Neural cell (in vitro differentiated cells): ENCODE measurements at regions not wholly inside any gene's neighbourhood (a gene's known extent, or its start where the extent isn't known, plus 50 kb on each side); places are given as distances from the start of the nearest gene placed in this dataset.

Experiments
- H2AFZ ChIP-seq: fragments of 200-600, 300-800 bp; sonication (generic), shearing (Covaris generic); 2 replicates; pipeline ENCODE4 v1.6.0; 2014; ENCODE audit warnings: low read depth, mild to moderate bottlenecking, antibody characterized with exemption, low read length, moderate library complexity
- H3F3A ChIP-seq: fragments of 200-600 bp; shearing (Covaris generic); 2 replicates; pipeline ENCODE4 v1.6.1; 2016; ENCODE audit warnings: mild to moderate bottlenecking, moderate library complexity, mixed read lengths, antibody characterized with exemption, low read length; ENCODE audit not compliant: insufficient read depth, poor library complexity, severe bottlenecking
- H3K27ac ChIP-seq: fragments of 200-600, 300-800 bp; sonication (generic), shearing (Covaris generic); 2 replicates; pipeline ENCODE4 v1.5.1; 2014; ENCODE audit warnings: mild to moderate bottlenecking, low read length, moderate library complexity
- H3K27me3 ChIP-seq: fragments of 300-800, 200-600 bp; sonication (generic), shearing (Covaris generic); 2 replicates; pipeline ENCODE4 v1.6.0; 2014; ENCODE audit warnings: mild to moderate bottlenecking, low read depth, low read length, moderate library complexity; ENCODE audit not compliant: insufficient read depth
- H3K36me3 ChIP-seq: fragments of 300-800, 200-600 bp; sonication (generic), shearing (Covaris generic); 2 replicates; pipeline ENCODE4 v1.5.1; 2014; ENCODE audit warnings: mild to moderate bottlenecking, antibody characterized with exemption, low read length, moderate library complexity; ENCODE audit not compliant: insufficient read depth
- H3K4me2 ChIP-seq: fragments of 300-800, 200-600 bp; sonication (generic), shearing (Covaris generic); 2 replicates; pipeline ENCODE4 v1.6.0; 2014; ENCODE audit warnings: mild to moderate bottlenecking, low read length
- H3K4me3 ChIP-seq: fragments of 300-800, 200-600 bp; sonication (generic), shearing (Covaris generic); 2 replicates; pipeline ENCODE4 v1.5.1; 2014; ENCODE audit warnings: mild to moderate bottlenecking, low read length, moderate library complexity
- H3K79me2 ChIP-seq: fragments of 200-600 bp; shearing (Covaris generic); replicated peaks from 2 replicates; pipeline ENCODE4 v1.6.0; 2014; ENCODE audit warnings: mild to moderate bottlenecking, low read length, moderate library complexity; ENCODE audit not compliant: insufficient read depth
- H3K9ac ChIP-seq: fragments of 300-800, 200-600 bp; sonication (generic), shearing (Covaris generic); 2 replicates; pipeline ENCODE4 v1.6.1; 2016; ENCODE audit warnings: mild to moderate bottlenecking, low read length, mixed read lengths
- H3K9me2 ChIP-seq: fragments of 200-600 bp; shearing (Covaris generic); 2 replicates; pipeline ENCODE4 v1.6.1; 2016; ENCODE audit warnings: mild to moderate bottlenecking, low read length, mixed read lengths; ENCODE audit not compliant: insufficient read depth
- H3K9me3 ChIP-seq: fragments of 200-600, 300-800 bp; sonication (generic), shearing (Covaris generic); 2 replicates; pipeline ENCODE4 v1.6.1; 2016; ENCODE audit warnings: mild to moderate bottlenecking, mixed run types, low read length, moderate library complexity, mixed read lengths
- H4K20me1 ChIP-seq: fragments of 200-600 bp; shearing (Covaris generic); 2 replicates; pipeline ENCODE4 v1.6.1; 2016; ENCODE audit warnings: mild to moderate bottlenecking, mixed run types; ENCODE audit not compliant: insufficient read depth
- EP300 ChIP-seq: fragments of 450-650 bp; conservative IDR thresholded peaks from 2 replicates; pipeline ENCODE4 v1.6.1; 2014; ENCODE audit warnings: antibody characterized with exemption, mild to moderate bottlenecking, moderate library complexity; ENCODE audit not compliant: poor library complexity, severe bottlenecking
- EZH2 ChIP-seq: fragments of 200-600, 300-800 bp; shearing (Covaris generic), sonication (generic); IDR thresholded peaks from 2 replicates; pipeline ENCODE4 v1.6.1; 2014; ENCODE audit warnings: antibody characterized with exemption, low read length, borderline replicate concordance, mild to moderate bottlenecking; ENCODE audit not compliant: insufficient read depth, poor library complexity, severe bottlenecking
- MXI1 ChIP-seq: fragments of 450-650 bp; conservative IDR thresholded peaks from 2 replicates; pipeline ENCODE4 v1.6.1; 2014; ENCODE audit warnings: antibody characterized with exemption, mild to moderate bottlenecking; ENCODE audit not compliant: poor library complexity, severe bottlenecking
- POLR2AphosphoS5 ChIP-seq: IDR thresholded peaks from 2 replicates; pipeline ENCODE4 v1.6.1; 2012
- RAD21 ChIP-seq: fragments of 450-650 bp; conservative IDR thresholded peaks from 2 replicates; pipeline ENCODE4 v1.6.1; 2014; ENCODE audit warnings: antibody characterized with exemption, mild to moderate bottlenecking, moderate library complexity
- SMC3 ChIP-seq: fragments of 450-650 bp; conservative IDR thresholded peaks from 2 replicates; pipeline ENCODE4 v1.6.1; 2014; ENCODE audit warnings: antibody characterized with exemption, mild to moderate bottlenecking, moderate library complexity; ENCODE audit not compliant: poor library complexity
- TAF1 ChIP-seq: IDR thresholded peaks from 2 replicates; pipeline ENCODE4 v1.6.1; 2012; ENCODE audit warnings: low read depth
- TF ChIP-seq, protein P1 (sequence below): fragments of 450-650 bp; IDR thresholded peaks from 2 replicates; pipeline ENCODE4 v1.5.1; 2014; ENCODE audit warnings: antibody characterized with exemption, mild to moderate bottlenecking, moderate library complexity; ENCODE audit not compliant: poor library complexity, severe bottlenecking
- TF ChIP-seq, protein P2 (sequence below): IDR thresholded peaks from 2 replicates; pipeline ENCODE4 v1.6.1; 2012; ENCODE audit warnings: borderline replicate concordance

- no peaks in the 10 kb centered on the region for H3K9me3 ChIP-seq
- no peaks in the 10 kb centered on the region for H3K27me3 ChIP-seq
- no peaks in the 10 kb centered on the region for H3F3A ChIP-seq
Observed at GRCh38 chr5:2895876-2896275, 144.4 kb upstream of the IRX2 start.

GRCh38 chr5:2895196-2895595, 143.7 kb upstream of the IRX2 start:
- no peaks in the 10 kb centered on the region for H3K36me3 ChIP-seq
- H3K4me3 ChIP-seq, result no peak overlapping the region
- no peaks in the 10 kb centered on the region for H3K9me3 ChIP-seq
- no peak overlapping the region for H3K9ac ChIP-seq
- TF ChIP-seq EP300, result no peak
- no peak for TF ChIP-seq TAF1
- TF ChIP-seq SMC3, result no peak
- TF ChIP-seq, protein P1, sequence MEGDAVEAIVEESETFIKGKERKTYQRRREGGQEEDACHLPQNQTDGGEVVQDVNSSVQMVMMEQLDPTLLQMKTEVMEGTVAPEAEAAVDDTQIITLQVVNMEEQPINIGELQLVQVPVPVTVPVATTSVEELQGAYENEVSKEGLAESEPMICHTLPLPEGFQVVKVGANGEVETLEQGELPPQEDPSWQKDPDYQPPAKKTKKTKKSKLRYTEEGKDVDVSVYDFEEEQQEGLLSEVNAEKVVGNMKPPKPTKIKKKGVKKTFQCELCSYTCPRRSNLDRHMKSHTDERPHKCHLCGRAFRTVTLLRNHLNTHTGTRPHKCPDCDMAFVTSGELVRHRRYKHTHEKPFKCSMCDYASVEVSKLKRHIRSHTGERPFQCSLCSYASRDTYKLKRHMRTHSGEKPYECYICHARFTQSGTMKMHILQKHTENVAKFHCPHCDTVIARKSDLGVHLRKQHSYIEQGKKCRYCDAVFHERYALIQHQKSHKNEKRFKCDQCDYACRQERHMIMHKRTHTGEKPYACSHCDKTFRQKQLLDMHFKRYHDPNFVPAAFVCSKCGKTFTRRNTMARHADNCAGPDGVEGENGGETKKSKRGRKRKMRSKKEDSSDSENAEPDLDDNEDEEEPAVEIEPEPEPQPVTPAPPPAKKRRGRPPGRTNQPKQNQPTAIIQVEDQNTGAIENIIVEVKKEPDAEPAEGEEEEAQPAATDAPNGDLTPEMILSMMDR, result no peak
- TF ChIP-seq RAD21, result no peak
- no peak for TF ChIP-seq MXI1
- TF ChIP-seq POLR2AphosphoS5, result no peak
- TF ChIP-seq EZH2, result no peak
- TF ChIP-seq, protein P2, sequence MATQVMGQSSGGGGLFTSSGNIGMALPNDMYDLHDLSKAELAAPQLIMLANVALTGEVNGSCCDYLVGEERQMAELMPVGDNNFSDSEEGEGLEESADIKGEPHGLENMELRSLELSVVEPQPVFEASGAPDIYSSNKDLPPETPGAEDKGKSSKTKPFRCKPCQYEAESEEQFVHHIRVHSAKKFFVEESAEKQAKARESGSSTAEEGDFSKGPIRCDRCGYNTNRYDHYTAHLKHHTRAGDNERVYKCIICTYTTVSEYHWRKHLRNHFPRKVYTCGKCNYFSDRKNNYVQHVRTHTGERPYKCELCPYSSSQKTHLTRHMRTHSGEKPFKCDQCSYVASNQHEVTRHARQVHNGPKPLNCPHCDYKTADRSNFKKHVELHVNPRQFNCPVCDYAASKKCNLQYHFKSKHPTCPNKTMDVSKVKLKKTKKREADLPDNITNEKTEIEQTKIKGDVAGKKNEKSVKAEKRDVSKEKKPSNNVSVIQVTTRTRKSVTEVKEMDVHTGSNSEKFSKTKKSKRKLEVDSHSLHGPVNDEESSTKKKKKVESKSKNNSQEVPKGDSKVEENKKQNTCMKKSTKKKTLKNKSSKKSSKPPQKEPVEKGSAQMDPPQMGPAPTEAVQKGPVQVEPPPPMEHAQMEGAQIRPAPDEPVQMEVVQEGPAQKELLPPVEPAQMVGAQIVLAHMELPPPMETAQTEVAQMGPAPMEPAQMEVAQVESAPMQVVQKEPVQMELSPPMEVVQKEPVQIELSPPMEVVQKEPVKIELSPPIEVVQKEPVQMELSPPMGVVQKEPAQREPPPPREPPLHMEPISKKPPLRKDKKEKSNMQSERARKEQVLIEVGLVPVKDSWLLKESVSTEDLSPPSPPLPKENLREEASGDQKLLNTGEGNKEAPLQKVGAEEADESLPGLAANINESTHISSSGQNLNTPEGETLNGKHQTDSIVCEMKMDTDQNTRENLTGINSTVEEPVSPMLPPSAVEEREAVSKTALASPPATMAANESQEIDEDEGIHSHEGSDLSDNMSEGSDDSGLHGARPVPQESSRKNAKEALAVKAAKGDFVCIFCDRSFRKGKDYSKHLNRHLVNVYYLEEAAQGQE, result no peak
- no peaks in the 10 kb centered on the region for H4K20me1 ChIP-seq
- no peaks in the 10 kb centered on the region for H3K9me2 ChIP-seq
- no peak overlapping the region for H2AFZ ChIP-seq
- no peaks in the 10 kb centered on the region for H3F3A ChIP-seq
- no peak overlapping the region for H3K27ac ChIP-seq
- H3K79me2 ChIP-seq, result no peaks in the 10 kb centered on the region
- H3K4me2 ChIP-seq, result no peak overlapping the region
- no peaks in the 10 kb centered on the region for H3K27me3 ChIP-seq

More at GRCh38 chr5:2895876-2896275, 144.4 kb upstream of the IRX2 start:
- Histone ChIP-seq H3K4me3 (no peak overlapping the region), H3K9ac (no peak overlapping the region), H4K20me1 (no peaks in the 10 kb centered on the region), H3K36me3 (no peaks in the 10 kb centered on the region), H3K27ac (no peak overlapping the region), H2AFZ (no peak overlapping the region), H3K4me2 (no peak overlapping the region), H3K9me2 (no peaks in the 10 kb centered on the region), H3K79me2 (no peaks in the 10 kb centered on the region)
- no peak for TF ChIP-seq EZH2
- TF ChIP-seq, protein P1, result no peak
- TF ChIP-seq POLR2AphosphoS5, result no peak
- no peak for TF ChIP-seq MXI1
- no peak for TF ChIP-seq SMC3
- TF ChIP-seq RAD21, result no peak
- TF ChIP-seq EP300, result no peak
- TF ChIP-seq, protein P2, result no peak
- TF ChIP-seq TAF1, result no peak
